ENCODE measurements at regions not wholly inside any gene's neighbourhood (a gene's known extent, or its start where the extent isn't known, plus 50 kb on each side); places are given as distances from the start of the nearest gene placed in this dataset.

GRCh38 chr7:82633592-82633991, 190.0 kb upstream of the CACNA2D1 start:
- H3K4me3 ChIP-seq (replicated peaks in 1 of 2; ENCODE audit: low read depth in 1 of 2, low read length in 2 of 2), result no peak overlapping the region

GRCh38 chr7:82631998-82632397, 188.4 kb upstream of the CACNA2D1 start:
- no peak for TF ChIP-seq CEBPB (IDR thresholded peaks at IDR 0.05; ENCODE audit: low read depth)
- no peak for TF ChIP-seq RAD21 (IDR thresholded peaks at IDR 0.05; ENCODE audit: low read depth)
- TF ChIP-seq JUND (IDR thresholded peaks at IDR 0.05), result no peak
- no peak for TF ChIP-seq YY1 (IDR thresholded peaks at IDR 0.05; ENCODE audit: extremely low read depth, insufficient replicate concordance, low read depth, low read length)
- TF ChIP-seq POLR2A (IDR thresholded peaks at IDR 0.05; ENCODE audit: borderline replicate concordance, extremely low read depth, insufficient read depth, insufficient read length), result no peak
- no peak for TF ChIP-seq SP1 (IDR thresholded peaks at IDR 0.05; ENCODE audit: low read depth)
- no peak for TF ChIP-seq SIN3A (IDR thresholded peaks at IDR 0.05; ENCODE audit: low read depth)
- no peak for TF ChIP-seq ZNF274 (IDR thresholded peaks at IDR 0.05; ENCODE audit: low read depth, low read length)
- TF ChIP-seq POLR2AphosphoS5 (IDR thresholded peaks at IDR 0.05; ENCODE audit: low read depth, low read length), result no peak
- no peak for TF ChIP-seq ELF1 (IDR thresholded peaks at IDR 0.05; ENCODE audit: borderline replicate concordance, low read depth)
- DNase-seq (ENCODE audit: low read depth, low spot score), result no peak
- ATAC-seq, result no peak
- RAD21 ChIA-PET (ENCODE audit: low non-redundant PET in 1 of 2, low total read pairs in 2 of 2, uncharacterized antibody in 2 of 2, unreplicated experiment in 2 of 2), result no interaction called here
- H2AFZ ChIP-seq (ENCODE audit: low read depth, low read length, poor library complexity, severe bottlenecking), result no peak overlapping the region
- BruUV-seq (replicated peaks), result no TSS peak
- H3K27ac ChIP-seq (ENCODE audit: low read depth, low read length), result no peak overlapping the region
- H3K9me3 ChIP-seq (ENCODE audit: control insufficient read depth in 1 of 2, insufficient read depth in 1 of 2, low read depth in 1 of 2, low read length in 2 of 2), result no peaks in the 10 kb centered on the region
- H3K9ac ChIP-seq (ENCODE audit: low read length), result no peak overlapping the region
- H3K27me3 ChIP-seq (ENCODE audit: insufficient read depth, low read length), result no peaks in the 10 kb centered on the region
- H3K36me3 ChIP-seq (ENCODE audit: control insufficient read depth in 1 of 2, insufficient read depth in 2 of 2, low read length in 2 of 2), result no peaks in the 10 kb centered on the region
- no peaks in the 10 kb centered on the region for H4K20me1 ChIP-seq (ENCODE audit: insufficient read depth)
- H3K9me2 ChIP-seq (ENCODE audit: insufficient read depth), result no peaks in the 10 kb centered on the region
- no peak overlapping the region for H3K4me2 ChIP-seq (ENCODE audit: low read length)
- intact Hi-C loops (cut with micrococcal nuclease), result no loop called here
- H3K4me3 ChIP-seq (replicated peaks in 1 of 2; ENCODE audit: low read depth in 1 of 2, low read length in 2 of 2), result no peak overlapping the region
- POLR2A ChIA-PET, result no interaction called here
- CTCF ChIA-PET, result no interaction called here
- no peaks in the 10 kb centered on the region for H3K4me1 ChIP-seq (ENCODE audit: control insufficient read depth in 1 of 2, insufficient read depth in 2 of 2, low read length in 2 of 2)
- no peaks in the 10 kb centered on the region for H3K79me2 ChIP-seq (ENCODE audit: insufficient read depth, low read length)

More at GRCh38 chr7:82633592-82633991, 190.0 kb upstream of the CACNA2D1 start:
- H3K9me2 ChIP-seq (ENCODE audit: insufficient read depth), result no peaks in the 10 kb centered on the region
- H3K4me2 ChIP-seq (ENCODE audit: low read length), result no peak overlapping the region
- H3K79me2 ChIP-seq (ENCODE audit: insufficient read depth, low read length), result no peaks in the 10 kb centered on the region
- ChIA-PET RAD21 (ENCODE audit: low non-redundant PET in 1 of 2, low total read pairs in 2 of 2, uncharacterized antibody in 2 of 2, unreplicated experiment in 2 of 2) (no interaction called here), CTCF (no interaction called here), POLR2A (no interaction called here)
- H3K9ac ChIP-seq (ENCODE audit: low read length), result no peak overlapping the region
- no peaks in the 10 kb centered on the region for H3K36me3 ChIP-seq (ENCODE audit: control insufficient read depth in 1 of 2, insufficient read depth in 2 of 2, low read length in 2 of 2)
- H3K9me3 ChIP-seq (ENCODE audit: control insufficient read depth in 1 of 2, insufficient read depth in 1 of 2, low read depth in 1 of 2, low read length in 2 of 2), result no peaks in the 10 kb centered on the region
- BruUV-seq (replicated peaks), result no TSS peak
- no peaks in the 10 kb centered on the region for H3K27me3 ChIP-seq (ENCODE audit: insufficient read depth, low read length)
- DNase-seq (ENCODE audit: low read depth, low spot score) (no peak), ATAC-seq (no peak)
- intact Hi-C loops (cut with micrococcal nuclease), result no loop called here
- H3K27ac ChIP-seq (ENCODE audit: low read depth, low read length), result no peak overlapping the region
- H4K20me1 ChIP-seq (ENCODE audit: insufficient read depth), result no peaks in the 10 kb centered on the region
- H3K4me1 ChIP-seq (ENCODE audit: control insufficient read depth in 1 of 2, insufficient read depth in 2 of 2, low read length in 2 of 2), result no peaks in the 10 kb centered on the region
- no peak for TF ChIP-seq EGR1 (IDR thresholded peaks at IDR 0.05; ENCODE audit: low read depth)
- TF ChIP-seq ZNF274 (IDR thresholded peaks at IDR 0.05; ENCODE audit: low read depth, low read length), result no peak
- TF ChIP-seq ELF1 (IDR thresholded peaks at IDR 0.05; ENCODE audit: borderline replicate concordance, low read depth), result no peak
- no peak for TF ChIP-seq POLR2AphosphoS5 (IDR thresholded peaks at IDR 0.05; ENCODE audit: low read depth, low read length)
- no peak for TF ChIP-seq CEBPB (IDR thresholded peaks at IDR 0.05; ENCODE audit: low read depth)
- TF ChIP-seq FOSL1 (IDR thresholded peaks at IDR 0.05; ENCODE audit: low read depth), result no peak
- no peak for TF ChIP-seq EZH2phosphoT487 (IDR thresholded peaks at IDR 0.05; ENCODE audit: borderline replicate concordance)
- TF ChIP-seq ZFX (IDR thresholded peaks at IDR 0.05), result no peak
- TF ChIP-seq SIN3A (IDR thresholded peaks at IDR 0.05; ENCODE audit: low read depth), result no peak
- no peak for TF ChIP-seq RAD21 (IDR thresholded peaks at IDR 0.05; ENCODE audit: low read depth)
- TF ChIP-seq EZH2 (IDR thresholded peaks at IDR 0.05), result no peak
- no peak for TF ChIP-seq MAX (IDR thresholded peaks at IDR 0.05)
- no peak for TF ChIP-seq POLR2A (IDR thresholded peaks at IDR 0.05; ENCODE audit: borderline replicate concordance, extremely low read depth, insufficient read depth, insufficient read length)
- no peak overlapping the region for H2AFZ ChIP-seq (ENCODE audit: low read depth, low read length, poor library complexity, severe bottlenecking)
